ENCODE measurements at regions not wholly inside any gene's neighbourhood (a gene's known extent, or its start where the extent isn't known, plus 50 kb on each side); places are given as distances from the start of the nearest gene placed in this dataset.

- TF ChIP-seq CTCF (IDR thresholded peaks at IDR 0.05; ENCODE audit: low read depth, low read length): no peak
- no peaks in the 10 kb centered on the region for H3K36me3 ChIP-seq
- H3K4me3 ChIP-seq (ENCODE audit: low read depth, low read length): no peak overlapping the region
- no peaks in the 10 kb centered on the region for H3K4me1 ChIP-seq
- DNase-seq: no peak
- H3K27me3 ChIP-seq: no peaks in the 10 kb centered on the region
- no peaks in the 10 kb centered on the region for H3K9me3 ChIP-seq
Observed at GRCh38 chr10:109274681-109275080, 648.6 kb downstream of the XPNPEP1 start.

GRCh38 chr10:109270173-109270572 is 653.1 kb downstream of the XPNPEP1 start:
- no peak for TF ChIP-seq CTCF (IDR thresholded peaks at IDR 0.05; ENCODE audit: low read depth, low read length)
- H3K4me3 ChIP-seq (ENCODE audit: low read depth, low read length): no peak overlapping the region
- DNase-seq: no peak
- H3K4me1 ChIP-seq: no peaks in the 10 kb centered on the region
- no peaks in the 10 kb centered on the region for H3K27me3 ChIP-seq
- no peaks in the 10 kb centered on the region for H3K36me3 ChIP-seq
- no peaks in the 10 kb centered on the region for H3K9me3 ChIP-seq

- Histone ChIP-seq H3K4me3 (ENCODE audit: low read depth, low read length) (no peak overlapping the region), H3K27me3 (no peaks in the 10 kb centered on the region), H3K36me3 (no peaks in the 10 kb centered on the region), H3K9me3 (no peaks in the 10 kb centered on the region), H3K4me1 (no peaks in the 10 kb centered on the region)
- no peak for DNase-seq
- no peak for TF ChIP-seq CTCF (IDR thresholded peaks at IDR 0.05; ENCODE audit: low read depth, low read length)
Observed at GRCh38 chr10:109264004-109264403, 659.3 kb downstream of the XPNPEP1 start.

- H3K27me3 ChIP-seq: no peaks in the 10 kb centered on the region
- H3K9me3 ChIP-seq: no peaks in the 10 kb centered on the region
- no peak overlapping the region for H3K4me3 ChIP-seq (ENCODE audit: low read depth, low read length)
- H3K36me3 ChIP-seq: no peaks in the 10 kb centered on the region
- no peaks in the 10 kb centered on the region for H3K4me1 ChIP-seq
- DNase-seq: no peak
- no peak for TF ChIP-seq CTCF (IDR thresholded peaks at IDR 0.05; ENCODE audit: low read depth, low read length)
Observed at GRCh38 chr10:109261231-109261630, 662.1 kb downstream of the XPNPEP1 start.

GRCh38 chr10:109259293-109259692 is 664.0 kb downstream of the XPNPEP1 start:
- no peak for DNase-seq
- no peak for TF ChIP-seq CTCF (IDR thresholded peaks at IDR 0.05; ENCODE audit: low read depth, low read length)

GRCh38 chr10:109253306-109253705 is 670.0 kb downstream of the XPNPEP1 start:
- TF ChIP-seq CTCF (IDR thresholded peaks at IDR 0.05; ENCODE audit: low read depth, low read length): no peak
- DNase-seq: no peak
- H3K4me1 ChIP-seq: no peaks in the 10 kb centered on the region
- no peaks in the 10 kb centered on the region for H3K9me3 ChIP-seq
- H3K4me3 ChIP-seq (ENCODE audit: low read depth, low read length): no peak overlapping the region
- no peaks in the 10 kb centered on the region for H3K27me3 ChIP-seq
- H3K36me3 ChIP-seq: no peaks in the 10 kb centered on the region

More at GRCh38 chr10:109259293-109259692, 664.0 kb downstream of the XPNPEP1 start:
- Histone ChIP-seq H3K27me3 (no peaks in the 10 kb centered on the region), H3K36me3 (no peaks in the 10 kb centered on the region), H3K4me3 (ENCODE audit: low read depth, low read length) (no peak overlapping the region), H3K9me3 (no peaks in the 10 kb centered on the region), H3K4me1 (no peaks in the 10 kb centered on the region)
